CD4-positive, alpha-beta T cell (primary cell): ENCODE measurements at regions not wholly inside any gene's neighbourhood (a gene's known extent, or its start where the extent isn't known, plus 50 kb on each side); places are given as distances from the start of the nearest gene placed in this dataset.

Experiments
- ATAC-seq: fragments of 200-7000 bp; cut with Tn5 transposase; one replicate; pipeline ENCODE4 v1.10.0; 2022; ENCODE audit warnings: mild to moderate bottlenecking; ENCODE audit not compliant: poor library complexity
- CTCF ChIA-PET: fragments of 350-600 bp; sonication (Branson Sonifier 250); formaldehyde crosslinking; loops from one replicate; lab custom pipeline; 2021; ENCODE audit warnings: antibody characterized with exemption, inconsistent platforms; lab: Charles Lee
- POLR2A ChIA-PET: fragments of 350-600 bp; sonication (Branson Sonifier 250); formaldehyde crosslinking; loops from one replicate; lab custom pipeline; 2021; ENCODE audit warnings: antibody characterized with exemption, inconsistent platforms; lab: Charles Lee
- DNase-seq, 14 experiments: peaks; one replicate each; pipeline ENCODE4 v3.0.0-alpha.2; 2013 to 2020; ENCODE audit warnings: mixed read lengths in 2 of 14
- H3K27ac ChIP-seq, 2 donors: one replicate each; pipeline versions ENCODE4 v1.5.1 to v1.7.0; 2013; ENCODE audit warnings: low read length in 2 of 2, low read depth in 1 of 2, mild to moderate bottlenecking in 1 of 2
- H3K27me3 ChIP-seq, 2 experiments: 1 replicate in 1 of 2; 2 replicates in 1 of 2; pipeline versions ENCODE4 v1.6.1 to v1.7.0; 2013; ENCODE audit warnings: low read length in 2 of 2, control low read depth in 1 of 2, mild to moderate bottlenecking in 1 of 2, moderate library complexity in 1 of 2; ENCODE audit not compliant: insufficient read depth in 2 of 2, control insufficient read depth in 1 of 2
- H3K36me3 ChIP-seq: one replicate; pipeline ENCODE4 v1.6.1; 2013; ENCODE audit warnings: low read length, control low read depth; ENCODE audit not compliant: insufficient read depth
- H3K4me1 ChIP-seq: one replicate; pipeline ENCODE4 v1.6.1; 2013; ENCODE audit warnings: low read length, control low read depth; ENCODE audit not compliant: insufficient read depth
- H3K4me3 ChIP-seq: one replicate; pipeline ENCODE4 v1.5.1; 2013; ENCODE audit warnings: mild to moderate bottlenecking, low read length, moderate library complexity
- H3K9me3 ChIP-seq, 2 experiments: 1 replicate in 1 of 2; 2 replicates in 1 of 2; pipeline versions ENCODE4 v1.6.1 to v1.7.0; 2013; ENCODE audit warnings: low read length in 2 of 2, mild to moderate bottlenecking in 2 of 2, control low read depth in 1 of 2, moderate library complexity in 1 of 2; ENCODE audit not compliant: control insufficient read depth in 1 of 2, insufficient read depth in 1 of 2
- H3K27ac Mint-ChIP-seq: one replicate; pipeline ENCODE4 v1.8.0; 2020; ENCODE audit warnings: mixed read lengths
- H3K27me3 Mint-ChIP-seq: one replicate; pipeline ENCODE4 v1.8.0; 2021; ENCODE audit warnings: mixed read lengths
- H3K36me3 Mint-ChIP-seq: one replicate; pipeline ENCODE4 v1.8.0; 2021; ENCODE audit warnings: low read depth, mixed read lengths
- H3K4me1 Mint-ChIP-seq: one replicate; pipeline ENCODE4 v1.8.0; 2021; ENCODE audit warnings: low read depth, mixed read lengths
- H3K4me3 Mint-ChIP-seq: one replicate; pipeline ENCODE4 v1.8.0; 2020; ENCODE audit warnings: mild to moderate bottlenecking, mixed read lengths
- H3K9me3 Mint-ChIP-seq: one replicate; pipeline ENCODE4 v1.8.0; 2020; ENCODE audit warnings: mixed read lengths
- intact Hi-C, 2 experiments: fragments of 100-400 bp; cut with DNase I in 1 of 2; cut with micrococcal nuclease in 1 of 2; formaldehyde crosslinking; loops; one replicate each; pipeline versions ENCODE4 v1.15.1 to v1.9.0; 2023 to 2025; cut with DNase I, micrococcal nuclease
- TF ChIP-seq, protein P1 (sequence below): fragments of 200-600 bp; IDR thresholded peaks from one replicate; pipeline ENCODE4 v1.8.0; 2022; ENCODE audit warnings: antibody characterized with exemption, mild to moderate bottlenecking

DNA sequence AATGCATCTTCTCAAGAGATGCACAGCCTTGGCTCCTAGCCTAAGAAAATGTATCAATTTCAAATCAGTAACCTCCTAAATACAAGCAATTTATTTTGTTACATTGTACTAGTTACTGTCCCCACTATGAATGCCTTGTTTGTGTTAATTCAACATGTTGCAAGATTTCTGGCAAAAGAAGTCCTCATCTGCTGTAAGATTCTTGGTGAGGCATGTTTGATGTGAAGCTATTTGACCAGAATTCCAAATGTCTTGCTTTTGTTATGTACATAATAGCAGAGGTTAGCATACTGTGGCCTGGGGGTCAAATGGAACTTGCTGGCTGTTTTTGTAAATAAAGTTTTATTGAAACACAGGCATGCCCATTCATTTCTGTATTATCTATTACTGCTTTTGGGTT, 1023.1 kb upstream of the WWC1 start:
- no peaks in the 10 kb centered on the region for H3K9me3 ChIP-seq
- intact Hi-C loops = no loop called here
- Mint-ChIP-seq H3K4me3 (no peak overlapping the region), H3K9me3 (peaks cover 6% of the 10 kb centered on the region), H3K27ac (no peak overlapping the region), H3K36me3 (no peaks in the 10 kb centered on the region), H3K27me3 (no peaks in the 10 kb centered on the region), H3K4me1 (no peaks in the 10 kb centered on the region)
- ATAC-seq (no peak), DNase-seq (no peak)
- no peak overlapping the region for H3K27ac ChIP-seq
- H3K4me3 ChIP-seq = no peak overlapping the region
- CTCF ChIA-PET = no interaction called here
- no peaks in the 10 kb centered on the region for H3K4me1 ChIP-seq
- POLR2A ChIA-PET = no interaction called here
- no peaks in the 10 kb centered on the region for H3K36me3 ChIP-seq
- TF ChIP-seq, protein P1, sequence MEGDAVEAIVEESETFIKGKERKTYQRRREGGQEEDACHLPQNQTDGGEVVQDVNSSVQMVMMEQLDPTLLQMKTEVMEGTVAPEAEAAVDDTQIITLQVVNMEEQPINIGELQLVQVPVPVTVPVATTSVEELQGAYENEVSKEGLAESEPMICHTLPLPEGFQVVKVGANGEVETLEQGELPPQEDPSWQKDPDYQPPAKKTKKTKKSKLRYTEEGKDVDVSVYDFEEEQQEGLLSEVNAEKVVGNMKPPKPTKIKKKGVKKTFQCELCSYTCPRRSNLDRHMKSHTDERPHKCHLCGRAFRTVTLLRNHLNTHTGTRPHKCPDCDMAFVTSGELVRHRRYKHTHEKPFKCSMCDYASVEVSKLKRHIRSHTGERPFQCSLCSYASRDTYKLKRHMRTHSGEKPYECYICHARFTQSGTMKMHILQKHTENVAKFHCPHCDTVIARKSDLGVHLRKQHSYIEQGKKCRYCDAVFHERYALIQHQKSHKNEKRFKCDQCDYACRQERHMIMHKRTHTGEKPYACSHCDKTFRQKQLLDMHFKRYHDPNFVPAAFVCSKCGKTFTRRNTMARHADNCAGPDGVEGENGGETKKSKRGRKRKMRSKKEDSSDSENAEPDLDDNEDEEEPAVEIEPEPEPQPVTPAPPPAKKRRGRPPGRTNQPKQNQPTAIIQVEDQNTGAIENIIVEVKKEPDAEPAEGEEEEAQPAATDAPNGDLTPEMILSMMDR = no peak
- H3K27me3 ChIP-seq = no peaks in the 10 kb centered on the region

DNA sequence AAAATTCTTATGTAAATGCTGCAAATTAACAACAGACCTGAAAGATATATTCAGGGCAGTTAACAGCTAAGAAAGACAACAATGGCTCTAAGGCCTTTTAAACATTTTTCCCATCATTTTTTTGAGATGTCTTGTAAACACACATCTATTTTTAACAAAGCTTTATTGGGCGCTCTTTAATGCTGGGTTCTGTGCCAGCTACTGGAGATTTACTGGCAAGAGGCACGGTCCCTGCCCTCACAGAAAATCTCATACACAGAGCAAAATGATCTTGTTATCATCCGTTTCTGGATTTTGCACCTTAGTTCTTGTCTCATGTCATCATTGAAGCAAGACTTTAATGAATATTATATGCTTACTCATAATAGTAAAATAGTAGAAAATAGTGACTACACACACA, 1022.3 kb upstream of the WWC1 start:
- Histone ChIP-seq H3K27me3 (no peaks in the 10 kb centered on the region), H3K4me3 (no peak overlapping the region), H3K9me3 (no peaks in the 10 kb centered on the region), H3K36me3 (no peaks in the 10 kb centered on the region), H3K27ac (no peak overlapping the region), H3K4me1 (no peaks in the 10 kb centered on the region)
- no peaks in the 10 kb centered on the region for H3K36me3 Mint-ChIP-seq
- intact Hi-C loops = no loop called here
- no peaks in the 10 kb centered on the region for H3K27me3 Mint-ChIP-seq
- H3K4me1 Mint-ChIP-seq = no peaks in the 10 kb centered on the region
- no peak overlapping the region for H3K27ac Mint-ChIP-seq
- peaks cover 6% of the 10 kb centered on the region for H3K9me3 Mint-ChIP-seq
- H3K4me3 Mint-ChIP-seq = no peak overlapping the region
- CTCF ChIA-PET = no interaction called here
- POLR2A ChIA-PET = no interaction called here
- DNase-seq = no peak
- TF ChIP-seq, protein P1 = no peak
- ATAC-seq = no peak

DNA sequence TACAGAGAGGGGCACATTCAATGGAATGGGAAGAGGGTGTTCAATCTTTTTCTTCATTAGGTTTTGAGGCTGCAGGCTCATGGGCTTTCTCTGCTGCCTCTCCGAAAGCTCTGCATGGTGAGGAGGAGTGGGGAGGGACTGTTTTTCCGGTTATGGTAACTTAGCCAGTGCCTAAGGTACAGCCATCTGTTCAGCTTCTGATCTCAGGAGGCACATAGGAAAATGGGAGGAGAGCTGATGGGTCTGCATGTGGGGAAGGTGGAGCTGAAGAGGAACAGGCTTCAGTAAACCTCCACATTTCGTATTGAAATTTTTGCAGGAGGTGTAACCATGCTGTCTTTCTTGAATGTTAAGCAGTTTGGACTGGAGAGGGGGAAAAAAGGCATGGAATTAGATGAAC, 1020.4 kb upstream of the WWC1 start:
- no peak for ATAC-seq
- H3K27me3 Mint-ChIP-seq = no peaks in the 10 kb centered on the region
- no peaks in the 10 kb centered on the region for H3K27me3 ChIP-seq
- no peak overlapping the region for H3K27ac ChIP-seq
- no peaks in the 10 kb centered on the region for H3K4me1 ChIP-seq
- H3K9me3 ChIP-seq = no peaks in the 10 kb centered on the region
- POLR2A ChIA-PET = no interaction called here
- no peaks in the 10 kb centered on the region for H3K36me3 Mint-ChIP-seq
- CTCF ChIA-PET = no interaction called here
- H3K4me3 Mint-ChIP-seq = no peak overlapping the region
- H3K4me1 Mint-ChIP-seq = no peaks in the 10 kb centered on the region
- peaks cover 3% of the 10 kb centered on the region for H3K9me3 Mint-ChIP-seq
- H3K27ac Mint-ChIP-seq = no peak overlapping the region
- DNase-seq = no peak
- H3K36me3 ChIP-seq = no peaks in the 10 kb centered on the region
- intact Hi-C loops = no loop called here
- TF ChIP-seq, protein P1 = no peak
- no peak overlapping the region for H3K4me3 ChIP-seq
